Nephron (organoid): ENCODE measurements at regions not wholly inside any gene's neighbourhood (a gene's known extent, or its start where the extent isn't known, plus 50 kb on each side); places are given as distances from the start of the nearest gene placed in this dataset.

Source experiments
- H3K27ac Mint-ChIP-seq, 3 experiments: 2 replicates each; pipeline ENCODE4 v1.8.0; 2020; ENCODE audit warnings: mixed read lengths in 3 of 3, mild to moderate bottlenecking in 2 of 3, moderate library complexity in 1 of 3
- H3K27me3 Mint-ChIP-seq: 2 replicates; pipeline ENCODE4 v1.8.0; 2021; ENCODE audit warnings: low read depth, mild to moderate bottlenecking, moderate library complexity, mixed read lengths
- H3K36me3 Mint-ChIP-seq: 2 replicates; pipeline ENCODE4 v1.8.0; 2020; ENCODE audit warnings: low read depth, mixed read lengths
- H3K4me1 Mint-ChIP-seq: 2 replicates; pipeline ENCODE4 v1.8.0; 2020; ENCODE audit warnings: mixed read lengths
- H3K4me3 Mint-ChIP-seq, 3 experiments: 2 replicates each; pipeline ENCODE4 v1.8.0; 2020; ENCODE audit warnings: mild to moderate bottlenecking in 3 of 3, mixed read lengths in 3 of 3, moderate library complexity in 2 of 3
- H3K9me3 Mint-ChIP-seq: 2 replicates; pipeline ENCODE4 v1.8.0; 2020; ENCODE audit warnings: mixed read lengths
- TF ChIP-seq, protein P1 (sequence below), 3 experiments: fragments of 200-600 bp; sonication (generic); IDR thresholded peaks; one replicate each; pipeline ENCODE4 v1.5.0; 2021; ENCODE audit warnings: antibody characterized with exemption in 3 of 3; ENCODE audit not compliant: unreplicated experiment in 3 of 3

DNA sequence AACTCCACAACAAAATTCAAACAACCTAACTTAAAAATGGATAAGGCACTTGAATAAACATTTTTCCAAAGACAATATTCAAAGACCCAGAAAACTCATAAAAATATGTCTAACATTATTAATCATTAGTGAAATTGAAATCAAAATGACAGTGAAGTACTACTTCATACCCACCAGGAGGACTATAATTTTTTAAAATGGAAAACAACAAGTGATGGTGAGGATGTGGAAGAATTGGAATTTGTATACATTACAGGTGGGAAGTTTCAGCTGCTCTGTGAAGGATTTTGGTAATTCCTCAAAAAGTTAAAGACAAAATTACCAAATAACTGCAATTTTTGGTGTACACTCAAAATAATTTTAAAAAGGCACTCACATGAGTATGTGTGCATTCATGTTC lies 920.0 kb downstream of the TDRD15 start:
- H3K27me3 Mint-ChIP-seq, result no peaks in the 10 kb centered on the region
- no peak overlapping the region for H3K27ac Mint-ChIP-seq
- no peak overlapping the region for H3K4me3 Mint-ChIP-seq
- no peaks in the 10 kb centered on the region for H3K4me1 Mint-ChIP-seq
- peaks cover 4% of the 10 kb centered on the region for H3K9me3 Mint-ChIP-seq
- no peaks in the 10 kb centered on the region for H3K36me3 Mint-ChIP-seq
- TF ChIP-seq, protein P1, sequence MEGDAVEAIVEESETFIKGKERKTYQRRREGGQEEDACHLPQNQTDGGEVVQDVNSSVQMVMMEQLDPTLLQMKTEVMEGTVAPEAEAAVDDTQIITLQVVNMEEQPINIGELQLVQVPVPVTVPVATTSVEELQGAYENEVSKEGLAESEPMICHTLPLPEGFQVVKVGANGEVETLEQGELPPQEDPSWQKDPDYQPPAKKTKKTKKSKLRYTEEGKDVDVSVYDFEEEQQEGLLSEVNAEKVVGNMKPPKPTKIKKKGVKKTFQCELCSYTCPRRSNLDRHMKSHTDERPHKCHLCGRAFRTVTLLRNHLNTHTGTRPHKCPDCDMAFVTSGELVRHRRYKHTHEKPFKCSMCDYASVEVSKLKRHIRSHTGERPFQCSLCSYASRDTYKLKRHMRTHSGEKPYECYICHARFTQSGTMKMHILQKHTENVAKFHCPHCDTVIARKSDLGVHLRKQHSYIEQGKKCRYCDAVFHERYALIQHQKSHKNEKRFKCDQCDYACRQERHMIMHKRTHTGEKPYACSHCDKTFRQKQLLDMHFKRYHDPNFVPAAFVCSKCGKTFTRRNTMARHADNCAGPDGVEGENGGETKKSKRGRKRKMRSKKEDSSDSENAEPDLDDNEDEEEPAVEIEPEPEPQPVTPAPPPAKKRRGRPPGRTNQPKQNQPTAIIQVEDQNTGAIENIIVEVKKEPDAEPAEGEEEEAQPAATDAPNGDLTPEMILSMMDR (IDR thresholded peaks at IDR 0.05; ENCODE audit: unreplicated experiment in 3 of 3), result no peak

DNA sequence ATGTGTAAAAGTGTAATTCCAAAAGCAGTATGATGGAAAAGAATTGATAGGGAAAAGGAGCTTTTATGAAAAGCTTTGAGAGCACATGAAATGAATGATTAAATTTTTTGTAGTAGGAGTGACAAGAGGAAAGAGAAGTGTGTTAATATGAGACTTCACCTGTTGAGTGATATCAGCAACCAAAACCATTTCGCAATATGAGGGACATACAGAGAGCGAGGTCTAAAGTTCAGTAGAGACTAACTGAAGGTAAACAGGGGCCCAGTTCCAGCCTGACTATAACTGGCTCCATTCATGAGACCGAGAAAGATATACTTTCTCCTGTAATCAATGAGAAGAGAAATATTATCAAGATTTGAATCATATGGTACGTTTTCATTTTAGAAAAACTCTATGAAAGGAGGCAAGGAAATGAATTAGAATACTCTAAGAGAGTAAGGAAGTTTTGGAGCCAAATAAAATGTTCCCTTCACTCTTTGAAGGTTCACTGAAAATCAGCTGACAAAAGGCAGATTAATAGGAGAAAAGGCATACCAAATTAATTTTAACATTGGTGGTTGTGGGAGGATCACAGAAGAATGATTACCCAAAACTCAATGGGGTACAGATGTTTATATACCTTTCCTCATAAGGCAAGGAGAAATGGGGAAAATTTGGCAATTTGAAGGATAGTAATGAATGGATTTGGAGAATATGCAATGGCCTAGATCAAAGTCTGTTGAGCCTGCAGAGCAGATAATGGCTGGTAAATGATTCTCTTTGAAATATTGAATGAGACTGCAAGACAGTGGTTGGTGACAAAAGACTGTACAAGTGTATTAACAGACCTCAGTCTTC lies 932.2 kb downstream of the TDRD15 start:
- no peaks in the 10 kb centered on the region for H3K4me1 Mint-ChIP-seq
- no peaks in the 10 kb centered on the region for H3K36me3 Mint-ChIP-seq
- no peak overlapping the region for H3K27ac Mint-ChIP-seq
- H3K27me3 Mint-ChIP-seq, result no peaks in the 10 kb centered on the region
- H3K9me3 Mint-ChIP-seq, result no peaks in the 10 kb centered on the region
- no peak overlapping the region for H3K4me3 Mint-ChIP-seq
- TF ChIP-seq, protein P1 (IDR thresholded peaks at IDR 0.05; ENCODE audit: unreplicated experiment in 3 of 3), result no peak

GRCh38 chr2:22056621-22057132 lies 932.9 kb downstream of the TDRD15 start:
- no peak overlapping the region for H3K27ac Mint-ChIP-seq
- H3K27me3 Mint-ChIP-seq, result no peaks in the 10 kb centered on the region
- TF ChIP-seq, protein P1 (IDR thresholded peaks at IDR 0.05; ENCODE audit: unreplicated experiment in 3 of 3), result no peak
- no peaks in the 10 kb centered on the region for H3K36me3 Mint-ChIP-seq
- no peaks in the 10 kb centered on the region for H3K9me3 Mint-ChIP-seq
- H3K4me3 Mint-ChIP-seq, result no peak overlapping the region
- H3K4me1 Mint-ChIP-seq, result no peaks in the 10 kb centered on the region

GRCh38 chr2:22062679-22063078 lies 938.9 kb downstream of the TDRD15 start:
- TF ChIP-seq, protein P1 (IDR thresholded peaks at IDR 0.05; ENCODE audit: unreplicated experiment in 3 of 3), result no peak
- H3K27me3 Mint-ChIP-seq, result no peaks in the 10 kb centered on the region
- H3K36me3 Mint-ChIP-seq, result no peaks in the 10 kb centered on the region
- H3K27ac Mint-ChIP-seq, result no peak overlapping the region
- H3K4me3 Mint-ChIP-seq, result no peak overlapping the region
- no peaks in the 10 kb centered on the region for H3K4me1 Mint-ChIP-seq
- H3K9me3 Mint-ChIP-seq, result no peaks in the 10 kb centered on the region

- Mint-ChIP-seq H3K27ac (no peak overlapping the region), H3K4me3 (no peak overlapping the region), H3K4me1 (peaks cover 5% of the 10 kb centered on the region), H3K27me3 (no peaks in the 10 kb centered on the region), H3K9me3 (peaks cover 13% of the 10 kb centered on the region), H3K36me3 (no peaks in the 10 kb centered on the region)
- TF ChIP-seq, protein P1 (IDR thresholded peaks at IDR 0.05; ENCODE audit: unreplicated experiment in 3 of 3), result no peak
These were observed 952.7 kb downstream of the TDRD15 start for GRCh38 chr2:22076454-22076853.

- Mint-ChIP-seq H3K4me3 (no peak overlapping the region), H3K27ac (no peak overlapping the region), H3K36me3 (no peaks in the 10 kb centered on the region), H3K9me3 (peaks cover 1% of the 10 kb centered on the region), H3K4me1 (peaks cover 5% of the 10 kb centered on the region), H3K27me3 (no peaks in the 10 kb centered on the region)
- TF ChIP-seq, protein P1 (IDR thresholded peaks at IDR 0.05; ENCODE audit: unreplicated experiment in 3 of 3), result no peak
These were observed 954.9 kb downstream of the TDRD15 start for GRCh38 chr2:22078701-22079100.
